Tibial nerve (tissue), 4 donors: ENCODE measurements at regions not wholly inside any gene's neighbourhood (a gene's known extent, or its start where the extent isn't known, plus 50 kb on each side); places are given as distances from the start of the nearest gene placed in this dataset.

Experiments used
- DNase-seq, 2 donors: peaks; one replicate each; pipeline ENCODE4 v3.0.0-alpha.2; 2019; ENCODE audit warnings: low spot score in 2 of 2
- H3K27ac ChIP-seq, 4 donors: fragments of 200-600 bp; sonication (generic) in 3 of 4; one replicate each; pipeline ENCODE4 v1.5.1; 2017 to 2019; ENCODE audit warnings: mild to moderate bottlenecking in 1 of 4
- H3K27me3 ChIP-seq, 2 donors: fragments of 200-600 bp; sonication (generic) in 1 of 2; one replicate each; pipeline versions ENCODE4 v1.5.1 to v1.6.0; 2017 to 2019
- H3K36me3 ChIP-seq, 3 donors: fragments of 200-600 bp; sonication (generic); one replicate each; pipeline ENCODE4 v1.5.1; 2018 to 2019
- H3K4me1 ChIP-seq, 4 donors: fragments of 200-600 bp; sonication (generic) in 3 of 4; one replicate each; pipeline ENCODE4 v1.5.1; 2017 to 2019
- H3K4me3 ChIP-seq, 4 donors: fragments of 200-600 bp; sonication (generic) in 3 of 4; one replicate each; pipeline ENCODE4 v1.5.1; 2017 to 2019; ENCODE audit warnings: mild to moderate bottlenecking in 1 of 4, moderate library complexity in 1 of 4
- H3K9me3 ChIP-seq, 4 donors: fragments of 200-600 bp; sonication (generic) in 3 of 4; one replicate each; pipeline ENCODE4 v1.5.1; 2017 to 2019
- CTCF ChIP-seq, 5 experiments: fragments of 200-600 bp in 3 of 5; fragments of 450-650 bp in 2 of 5; sonication (generic) in 3 of 5; IDR thresholded peaks; one replicate each; pipeline ENCODE4 v1.5.1; 2016 to 2019; ENCODE audit warnings: antibody characterized with exemption in 5 of 5, mild to moderate bottlenecking in 3 of 5, moderate library complexity in 2 of 5
- EP300 ChIP-seq, 2 donors: sonication (generic); formaldehyde crosslinking; IDR thresholded peaks; one replicate each; pipeline ENCODE4 v1.6.1; 2017; ENCODE audit warnings: antibody characterized with exemption in 2 of 2, mild to moderate bottlenecking in 1 of 2
- POLR2A ChIP-seq, 2 donors: fragments of 450-650 bp; IDR thresholded peaks; one replicate each; pipeline ENCODE4 v1.6.1; 2017; ENCODE audit warnings: antibody characterized with exemption in 2 of 2, mild to moderate bottlenecking in 2 of 2, moderate library complexity in 2 of 2
- WGBS, 2 donors: methylation state at CpG; one replicate each; pipeline ENCODE4 v1.1.5; 2018; 5-methylcytosine and 5-hydroxymethylcytosine counted together

GRCh38 chr15:98282656-98283332 lies 322.3 kb downstream of the ARRDC4 start:
- H3K27me3 ChIP-seq: peaks cover 0 to 3% of the 10 kb centered on the region in 2 donors
- no peak overlapping the region for H3K4me3 ChIP-seq
- no peak for TF ChIP-seq EP300 (IDR thresholded peaks at IDR 0.05)
- TF ChIP-seq POLR2A (IDR thresholded peaks at IDR 0.05): no peak
- no peak for TF ChIP-seq CTCF (IDR thresholded peaks at IDR 0.05)
- H3K4me1 ChIP-seq: no peaks in the 10 kb centered on the region
- H3K36me3 ChIP-seq: no peaks in the 10 kb centered on the region
- DNase-seq: no peak
- WGBS, 2 donors: 38 to 46% methylated on average over 5 of the region's 5 CpGs
- no peaks in the 10 kb centered on the region for H3K9me3 ChIP-seq
- no peak overlapping the region for H3K27ac ChIP-seq

GRCh38 chr15:98286200-98286599 lies 325.7 kb downstream of the ARRDC4 start:
- no peaks in the 10 kb centered on the region for H3K9me3 ChIP-seq
- H3K27me3 ChIP-seq: peaks cover 0 to 22% of the 10 kb centered on the region in 2 donors
- DNase-seq: no peak
- no peaks in the 10 kb centered on the region for H3K4me1 ChIP-seq
- H3K27ac ChIP-seq: no peak overlapping the region
- TF ChIP-seq CTCF (IDR thresholded peaks at IDR 0.05) (no peak), POLR2A (IDR thresholded peaks at IDR 0.05) (no peak), EP300 (IDR thresholded peaks at IDR 0.05) (no peak)
- WGBS, 2 donors: 55 to 64% methylated on average over 5 of the region's 5 CpGs
- H3K36me3 ChIP-seq: no peaks in the 10 kb centered on the region
- no peak overlapping the region for H3K4me3 ChIP-seq

- DNase-seq: no peak
- WGBS, 2 donors: 58 to 64% methylated on average over 3 of the region's 3 CpGs
- Histone ChIP-seq H3K9me3 (no peaks in the 10 kb centered on the region), H3K4me3 (no peak overlapping the region), H3K27ac (no peak overlapping the region), H3K36me3 (no peaks in the 10 kb centered on the region), H3K27me3 (peaks cover 0 to 29% of the 10 kb centered on the region in 2 donors), H3K4me1 (no peaks in the 10 kb centered on the region)
- TF ChIP-seq POLR2A (IDR thresholded peaks at IDR 0.05) (no peak), EP300 (IDR thresholded peaks at IDR 0.05) (no peak), CTCF (IDR thresholded peaks at IDR 0.05) (no peak)
Observed at GRCh38 chr15:98286831-98287230, 326.3 kb downstream of the ARRDC4 start.

- Histone ChIP-seq H3K27me3 (peaks cover 0 to 40% of the 10 kb centered on the region in 2 donors), H3K4me1 (peaks cover 0 to 12% (median 0%) of the 10 kb centered on the region in 4 donors), H3K36me3 (no peaks in the 10 kb centered on the region), H3K4me3 (no peak overlapping the region), H3K27ac (no peak overlapping the region), H3K9me3 (no peaks in the 10 kb centered on the region)
- no peak for DNase-seq
- TF ChIP-seq CTCF (IDR thresholded peaks at IDR 0.05): no peak
- TF ChIP-seq POLR2A (IDR thresholded peaks at IDR 0.05): no peak
- no peak for TF ChIP-seq EP300 (IDR thresholded peaks at IDR 0.05)
- 86 to 88% methylated on average over 11 of the region's 11 CpGs for WGBS, 2 donors
Observed at GRCh38 chr15:98288091-98288590, 327.6 kb downstream of the ARRDC4 start.

GRCh38 chr15:98289747-98290146 lies 329.2 kb downstream of the ARRDC4 start:
- peaks cover 0 to 39% of the 10 kb centered on the region in 2 donors for H3K27me3 ChIP-seq
- TF ChIP-seq POLR2A (IDR thresholded peaks at IDR 0.05): no peak
- peaks cover 0 to 16% (median 0%) of the 10 kb centered on the region in 4 donors for H3K4me1 ChIP-seq
- 22 to 24% methylated on average over 3 of the region's 3 CpGs for WGBS, 2 donors
- no peaks in the 10 kb centered on the region for H3K9me3 ChIP-seq
- no peak for DNase-seq
- H3K36me3 ChIP-seq: no peaks in the 10 kb centered on the region
- H3K4me3 ChIP-seq: no peak overlapping the region
- no peak overlapping the region for H3K27ac ChIP-seq
